ENCODE measurements at regions not wholly inside any gene's neighbourhood (a gene's known extent, or its start where the extent isn't known, plus 50 kb on each side); places are given as distances from the start of the nearest gene placed in this dataset.

- TF ChIP-seq CTCF (optimal IDR thresholded peaks at IDR 0.05 in 1 of 3, IDR thresholded peaks at IDR 0.05 in 1 of 3, conservative IDR thresholded peaks at IDR 0.05 in 1 of 3; ENCODE audit: extremely low read depth in 1 of 3, insufficient read depth in 2 of 3, low read length in 3 of 3) (no peak), EZH2 (IDR thresholded peaks at IDR 0.05; ENCODE audit: low read length) (no peak)
Observed at GRCh38 chr13:87331178-87331577, 340.0 kb upstream of the SLITRK5 start.
